ENCODE measurements at regions not wholly inside any gene's neighbourhood (a gene's known extent, or its start where the extent isn't known, plus 50 kb on each side); places are given as distances from the start of the nearest gene placed in this dataset.

DNA sequence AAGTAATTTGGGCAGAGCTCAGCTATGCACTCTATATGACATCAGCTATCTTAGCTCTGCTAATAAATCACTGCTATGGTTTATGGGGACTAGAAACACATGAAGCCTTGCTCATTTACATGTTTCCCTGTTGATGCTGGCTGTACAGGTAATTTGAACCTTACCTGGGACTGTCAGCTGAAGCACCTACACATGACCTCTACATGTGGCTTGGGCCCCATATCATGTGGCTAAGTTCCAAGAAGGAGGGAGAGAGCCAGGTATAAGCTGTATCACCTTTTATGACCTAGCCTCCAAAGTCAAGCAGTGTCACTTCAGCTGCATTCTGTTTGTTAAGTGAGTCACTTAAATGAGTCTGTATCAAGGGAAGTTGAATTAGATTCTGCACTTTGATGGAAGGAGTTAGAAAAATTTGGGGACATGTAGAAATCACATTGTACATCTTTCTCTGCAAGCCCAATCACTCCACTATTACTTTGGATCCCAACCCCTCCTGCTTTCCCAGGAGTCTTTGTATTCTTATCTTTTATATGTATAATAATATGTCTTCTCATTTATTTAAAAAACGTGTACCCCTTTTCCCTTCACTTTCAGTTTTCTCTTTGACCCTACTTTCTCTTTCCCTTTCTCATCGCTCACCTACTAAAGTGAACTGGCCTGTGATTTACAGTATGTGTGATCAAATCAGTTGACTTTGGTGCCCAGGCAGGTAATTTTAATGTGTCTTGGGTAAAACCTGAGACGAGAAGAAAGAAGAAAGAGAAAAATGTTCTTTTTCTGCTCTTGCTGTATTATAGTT, 53.4 kb upstream of the PRKACB start:
- DNase-seq (ENCODE audit: low read depth in 3 of 3), result no peak

DNA sequence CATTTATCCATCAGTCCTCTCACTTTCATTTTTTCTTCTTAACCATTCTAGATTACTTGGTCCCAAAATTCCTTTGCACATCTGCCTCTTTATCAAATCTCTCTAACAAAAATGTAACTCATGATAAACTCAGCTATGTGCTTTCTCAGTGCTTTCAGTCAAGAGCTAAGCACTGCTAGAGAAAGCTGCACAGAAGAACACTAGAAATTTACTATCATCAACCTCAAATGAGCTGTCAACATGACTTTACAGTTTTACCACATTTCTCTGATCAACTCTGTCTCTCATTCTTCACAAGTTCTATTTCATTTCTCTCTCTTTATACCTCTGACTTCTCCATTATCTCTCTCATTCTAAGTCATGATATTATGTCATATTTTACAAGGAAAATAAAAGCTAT, 54.2 kb upstream of the PRKACB start:
- no peak for DNase-seq (ENCODE audit: low read depth in 3 of 3)

DNA sequence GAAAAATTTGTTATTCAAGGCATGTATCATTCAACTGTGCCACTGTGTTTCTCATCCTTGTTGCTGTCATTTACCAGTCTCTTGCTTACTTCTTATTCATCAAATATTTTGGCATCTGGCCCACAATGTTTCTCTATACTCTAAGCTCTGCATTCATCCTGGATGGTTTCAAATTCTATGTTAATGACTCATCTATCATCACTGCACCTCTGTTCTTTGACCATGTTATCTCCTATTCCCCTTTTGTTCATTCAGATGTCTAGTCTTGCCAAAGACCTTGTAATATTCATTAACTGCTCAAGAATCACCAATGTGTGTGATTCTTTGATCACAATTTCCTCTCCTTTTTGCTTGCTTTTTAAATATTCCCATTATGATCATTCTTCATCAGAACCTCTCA, 54.6 kb upstream of the PRKACB start:
- DNase-seq (ENCODE audit: low read depth in 3 of 3), result no peak

DNA sequence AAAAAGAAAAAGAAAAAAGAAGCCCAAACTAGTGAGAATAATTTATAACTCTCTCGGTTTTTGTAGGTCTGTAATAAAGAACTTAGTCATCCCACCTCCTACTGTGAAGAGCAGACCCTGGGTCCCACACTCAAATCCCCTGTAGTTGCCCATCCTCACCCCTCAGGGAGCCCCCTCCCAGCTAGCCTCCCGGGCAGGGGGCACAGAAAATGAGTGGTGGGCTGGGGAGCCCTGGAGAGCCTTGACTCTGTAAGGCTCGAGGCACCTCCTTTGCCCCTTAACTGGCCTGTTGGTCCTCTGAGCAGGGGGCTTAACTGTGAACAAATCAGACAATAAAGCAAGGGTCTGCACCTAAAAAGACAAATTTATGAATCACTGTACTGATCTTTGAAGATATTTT, 57.5 kb upstream of the PRKACB start:
- no peak for DNase-seq (ENCODE audit: low read depth in 3 of 3)

DNA sequence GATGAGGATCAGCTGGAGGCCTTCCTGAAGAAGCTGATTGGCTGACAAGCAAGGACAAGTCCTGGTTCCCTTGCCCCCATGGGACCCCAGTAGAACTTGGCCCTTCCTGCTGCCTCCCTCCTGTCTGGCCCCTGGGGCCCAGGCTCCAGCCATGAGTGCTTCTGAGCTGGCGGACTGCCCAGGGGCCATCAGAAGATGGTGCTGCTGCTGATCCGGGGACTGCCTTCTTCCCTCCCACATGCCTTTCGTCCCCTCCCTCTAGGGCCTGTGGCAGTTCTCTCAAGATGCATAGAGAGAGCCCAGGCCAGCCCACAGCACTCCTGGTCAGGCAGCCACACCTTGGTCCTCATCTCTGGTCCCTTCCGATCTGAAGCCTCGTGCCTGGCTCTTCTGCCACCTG, 57.9 kb upstream of the PRKACB start:
- DNase-seq (ENCODE audit: low read depth in 3 of 3), result no peak

DNA sequence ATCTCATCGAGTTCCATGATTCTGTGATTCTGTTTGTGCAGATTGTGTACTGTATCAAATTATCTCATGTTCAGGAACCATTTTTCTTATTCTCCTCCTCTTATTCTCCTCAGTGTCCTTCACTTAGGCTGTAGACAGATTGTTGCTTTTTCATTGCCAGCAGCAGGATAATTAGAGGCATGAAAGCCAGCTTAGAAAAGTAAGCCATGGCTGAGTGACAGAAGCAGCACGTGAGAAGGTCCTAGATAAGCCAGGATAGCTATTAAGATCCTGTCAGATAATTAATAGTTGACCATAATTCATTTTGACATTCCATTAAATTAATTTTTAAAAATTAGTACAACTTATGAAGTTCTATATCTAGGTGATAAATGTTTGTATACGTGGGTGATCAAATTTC, 60.8 kb upstream of the PRKACB start:
- no peak for DNase-seq (ENCODE audit: low read depth in 3 of 3)

DNA sequence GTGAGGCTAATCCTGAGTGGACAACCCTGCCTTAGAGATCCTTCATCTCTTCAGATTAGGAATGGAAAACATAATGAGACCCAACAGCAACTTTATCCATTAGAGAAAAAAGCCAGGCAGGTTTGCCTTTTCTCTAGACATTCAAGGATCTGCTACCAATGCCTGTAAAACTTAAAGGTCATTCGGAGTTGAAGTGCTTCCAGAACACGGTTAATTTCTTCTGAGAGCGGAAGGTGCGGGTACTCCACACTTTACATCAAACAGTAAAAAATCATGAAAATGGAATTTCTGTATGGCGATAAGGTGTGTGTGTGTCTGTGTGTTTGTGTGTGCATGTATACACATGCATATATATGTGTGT, 65.2 kb upstream of the PRKACB start:
- no peak for DNase-seq (ENCODE audit: low read depth in 3 of 3)

DNA sequence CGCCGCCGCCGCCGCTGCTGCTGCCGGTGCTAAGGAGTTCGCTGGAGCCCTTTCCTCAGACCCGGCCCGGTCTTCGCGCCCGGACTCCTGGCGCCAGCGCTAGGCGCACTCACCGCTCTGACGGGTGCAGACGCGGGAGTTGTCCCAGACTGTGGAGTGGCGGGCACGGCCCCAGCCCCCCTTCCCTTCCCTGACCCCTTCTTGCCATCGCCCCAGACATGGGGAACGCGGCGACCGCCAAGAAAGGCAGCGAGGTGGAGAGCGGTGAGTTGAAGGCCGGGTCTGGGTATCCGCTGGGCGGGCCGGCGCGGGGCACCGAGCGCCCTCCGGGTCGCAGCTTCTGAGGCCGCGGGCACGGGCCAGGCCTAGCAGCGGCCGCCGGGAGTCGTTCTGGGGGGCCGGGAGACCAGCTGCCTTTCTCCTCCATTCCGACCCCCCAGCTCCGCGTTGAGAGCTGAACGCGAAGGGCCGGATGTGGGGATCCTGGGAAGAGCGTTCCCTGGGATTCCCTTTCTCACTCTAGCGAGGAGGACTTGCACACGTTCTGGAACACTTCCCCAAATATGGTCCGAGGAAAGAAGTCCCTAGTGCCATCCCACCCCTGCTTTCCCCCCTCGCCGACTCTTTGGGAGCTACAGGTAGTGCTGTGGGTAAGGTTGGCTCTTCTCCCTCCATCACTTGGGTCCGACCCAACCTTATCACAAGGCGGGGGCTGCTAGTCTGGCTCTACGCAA, 65.8 kb upstream of the PRKACB start:
- no peak for DNase-seq (ENCODE audit: low read depth in 3 of 3)

DNA sequence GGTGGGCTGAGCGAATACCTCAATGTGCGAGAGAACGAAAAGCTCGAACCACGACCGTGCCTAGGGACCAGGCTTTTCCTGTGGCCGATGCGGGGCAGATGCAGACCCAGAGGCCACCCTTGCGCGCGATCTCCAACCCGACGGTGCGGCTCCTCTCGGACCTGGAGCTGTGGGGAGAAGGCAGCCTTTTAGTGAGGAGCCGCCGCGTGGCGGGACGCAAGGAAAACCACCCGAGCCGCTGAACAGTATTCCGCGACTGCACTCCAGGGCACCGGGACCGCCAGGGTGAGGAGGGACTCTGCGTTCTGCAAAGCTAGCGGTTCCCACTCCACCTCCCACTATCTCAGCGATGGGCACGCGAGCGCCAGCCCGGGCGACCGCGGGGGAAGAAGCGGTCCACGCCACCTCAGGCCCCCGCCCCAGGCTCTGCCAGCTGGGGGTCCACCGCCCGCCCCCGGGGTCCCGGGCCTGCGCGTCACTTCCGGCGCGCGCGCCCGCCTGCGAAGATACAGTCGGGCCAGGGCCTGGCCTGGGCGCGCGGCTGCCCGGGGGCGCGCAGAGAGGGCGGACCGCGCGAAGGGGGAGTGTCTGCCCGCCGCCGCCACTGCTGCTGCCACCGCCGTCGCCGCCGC, 66.5 kb upstream of the PRKACB start:
- peak; percentile 31 to 57 (median 52) for DNase-seq (ENCODE audit: low read depth in 3 of 3)

DNA sequence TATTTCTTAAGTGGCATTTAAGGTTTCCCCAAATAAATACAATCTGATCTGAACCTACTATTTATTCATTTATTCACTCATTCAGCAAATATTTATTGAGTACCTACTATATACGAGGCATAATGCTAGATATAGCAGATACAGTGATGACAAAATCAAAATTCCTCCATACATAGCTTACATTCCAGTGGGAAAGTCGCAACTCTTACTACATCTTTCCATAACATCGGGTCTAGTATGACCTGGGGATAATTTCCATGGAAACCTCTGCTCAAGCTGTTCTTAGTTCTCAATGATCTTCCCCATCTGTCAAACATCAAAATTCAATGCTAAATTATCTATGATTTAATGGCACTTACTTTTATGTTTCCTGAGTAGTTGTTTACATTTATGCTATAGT, 70.8 kb upstream of the PRKACB start:
- no peak for DNase-seq (ENCODE audit: low read depth in 3 of 3)

DNA sequence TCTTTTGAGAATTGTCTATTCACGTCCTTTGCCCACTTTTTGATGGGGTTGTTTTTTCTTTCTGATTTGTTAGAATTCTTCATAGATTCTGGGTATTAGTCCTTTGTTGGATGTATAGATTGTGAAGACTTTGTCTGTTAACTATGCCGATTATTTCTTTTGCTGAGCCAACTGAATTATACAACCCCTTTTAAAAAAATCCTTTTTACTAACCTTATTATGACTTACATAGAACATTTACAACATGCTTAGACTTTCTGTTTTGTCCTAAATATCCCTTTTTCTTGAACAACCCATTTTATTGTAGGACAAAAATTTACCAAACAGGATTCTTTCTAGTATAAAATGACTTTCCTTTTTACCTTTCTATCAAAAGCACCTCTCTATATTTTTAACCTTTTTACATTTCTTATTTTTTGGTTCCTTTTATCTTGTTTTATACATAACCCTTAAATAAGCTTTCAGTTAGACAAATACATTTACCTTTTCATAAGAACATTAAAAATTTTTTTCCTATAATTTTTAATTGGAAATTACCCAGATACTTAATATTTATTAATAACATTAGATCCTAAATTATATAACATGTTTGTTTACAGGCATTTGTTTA, 70.4 kb upstream of the TTLL7 start:
- no peak for DNase-seq (ENCODE audit: low read depth in 3 of 3)

DNA sequence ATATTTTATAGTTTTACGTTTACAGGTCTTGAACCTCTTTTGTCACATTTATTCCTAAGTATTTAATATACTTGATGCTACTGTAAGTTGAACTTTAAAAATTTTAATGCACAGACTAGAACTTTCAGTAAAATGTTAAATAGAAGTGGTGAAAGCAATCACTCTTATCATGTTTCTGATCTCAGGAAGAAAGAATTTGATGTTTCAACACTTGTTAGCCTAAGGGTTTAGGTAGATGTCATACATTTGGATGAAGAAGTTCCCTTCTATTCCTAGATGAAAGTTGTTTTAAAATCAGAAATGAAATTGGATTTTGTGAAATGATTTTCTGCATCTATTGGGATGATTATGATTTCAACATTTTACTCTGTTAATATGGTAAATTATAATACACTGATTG, 63.6 kb upstream of the TTLL7 start:
- no peak for DNase-seq (ENCODE audit: low read depth in 3 of 3)

DNA sequence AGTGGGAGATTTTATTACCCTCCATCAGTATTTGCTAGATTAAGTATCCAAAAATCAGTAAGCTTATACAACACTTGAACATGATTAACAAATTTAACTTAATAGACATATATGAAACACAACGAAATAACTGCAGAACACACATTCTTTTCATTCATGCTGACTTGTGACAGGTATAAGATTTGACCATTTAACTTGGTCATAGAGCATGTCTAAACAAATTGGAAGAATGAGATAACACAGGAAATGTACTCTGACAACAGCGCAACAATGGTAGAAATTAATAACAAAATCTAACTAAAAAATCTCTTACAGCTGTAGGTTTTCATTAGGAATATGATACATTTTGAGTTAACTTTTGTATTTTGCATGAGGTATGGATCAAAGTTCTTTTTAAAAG, 62.4 kb upstream of the TTLL7 start:
- no peak for DNase-seq (ENCODE audit: low read depth in 3 of 3)

DNA sequence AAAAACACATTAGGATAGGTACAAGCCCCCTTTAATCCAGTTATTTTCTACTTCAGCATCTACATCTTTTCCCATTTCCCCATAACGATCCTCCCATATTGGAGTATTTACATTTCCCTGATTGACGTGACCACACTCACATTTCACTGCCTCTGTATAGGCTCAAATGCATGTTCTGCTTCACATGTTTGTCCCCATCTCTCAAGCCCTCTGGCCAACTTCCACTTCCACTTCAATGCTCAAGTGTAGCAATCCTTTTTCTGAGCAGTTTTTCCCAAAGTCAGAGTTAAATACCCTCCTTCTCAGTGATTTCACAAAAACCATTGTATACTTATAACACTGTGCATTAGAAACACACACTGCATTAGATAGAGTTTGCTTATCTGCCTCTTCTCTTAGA, 61.8 kb upstream of the TTLL7 start:
- no peak for DNase-seq (ENCODE audit: low read depth in 3 of 3)

DNA sequence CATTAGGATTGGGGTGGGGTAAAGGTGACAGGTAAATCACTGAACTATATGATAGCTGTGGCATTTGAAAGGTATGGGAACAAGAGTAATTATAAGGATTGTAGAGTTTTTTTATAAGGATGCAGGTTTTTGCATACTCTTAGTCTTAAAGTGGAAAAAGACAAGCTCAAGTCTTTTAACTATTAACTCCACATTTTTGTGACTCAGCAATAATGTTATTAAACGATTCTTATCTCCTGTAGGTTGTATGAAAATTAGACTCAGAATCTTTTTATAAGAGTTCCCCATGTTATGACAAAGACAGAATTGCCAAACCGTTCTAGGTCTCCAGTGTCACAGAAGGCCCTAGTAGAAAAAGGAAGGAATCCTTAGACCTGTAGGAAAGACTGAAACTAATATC, 49.9 kb upstream of the TTLL7 start:
- DNase-seq (ENCODE audit: low read depth in 3 of 3), result no peak

Measured in stimulated activated CD4-positive, alpha-beta T cell treated with anti-CD3 and anti-CD28 coated beads, TNF-alpha, amount 100 ng/mL, for 48 hours (primary cell).